ENCODE measurements at regions not wholly inside any gene's neighbourhood (a gene's known extent, or its start where the extent isn't known, plus 50 kb on each side); places are given as distances from the start of the nearest gene placed in this dataset.

- TF ChIP-seq CTCF (IDR thresholded peaks at IDR 0.05; ENCODE audit: borderline replicate concordance, extremely low read depth, low read length, poor library complexity, severe bottlenecking), result no peak
- TF ChIP-seq EZH2 (IDR thresholded peaks at IDR 0.05; ENCODE audit: borderline replicate concordance, low read depth, low read length, severe bottlenecking), result no peak
Measured at GRCh38 chr10:129029851-129030602, 437.0 kb upstream of the MGMT start.
